Adipocyte (in vitro differentiated cells): ENCODE measurements at regions not wholly inside any gene's neighbourhood (a gene's known extent, or its start where the extent isn't known, plus 50 kb on each side); places are given as distances from the start of the nearest gene placed in this dataset.
"Not testable (repeated sequence)": the region's sequence is repeated elsewhere in the genome, so short reads cannot be mapped to it uniquely, and the experiment has no call there.

Experiments used
- DNase-seq: peaks from one replicate; pipeline ENCODE4 v3.0.0-alpha.2; 2015; ENCODE audit warnings: low read depth
- H3K27me3 ChIP-seq: replicated peaks from 2 replicates; pipeline ENCODE4 v1.7.0; 2013; ENCODE audit warnings: mild to moderate bottlenecking, low read length, moderate library complexity; ENCODE audit not compliant: control insufficient read depth, insufficient read depth
- H3K36me3 ChIP-seq: 2 replicates; pipeline ENCODE4 v1.7.0; 2013; ENCODE audit warnings: low read length, mild to moderate bottlenecking, moderate library complexity; ENCODE audit not compliant: control insufficient read depth, insufficient read depth, severe bottlenecking
- H3K4me1 ChIP-seq: 2 replicates; pipeline ENCODE4 v1.7.0; 2013; ENCODE audit warnings: mild to moderate bottlenecking, low read length, moderate library complexity; ENCODE audit not compliant: control insufficient read depth, insufficient read depth
- H3K4me3 ChIP-seq: 2 replicates; pipeline ENCODE4 v1.7.0; 2013; ENCODE audit warnings: mild to moderate bottlenecking, low read length, moderate library complexity
- H3K9ac ChIP-seq: 2 replicates; pipeline ENCODE4 v1.7.0; 2013; ENCODE audit warnings: mild to moderate bottlenecking, low read length, moderate library complexity
- H3K9me3 ChIP-seq: 2 replicates; pipeline ENCODE4 v1.7.0; 2013; ENCODE audit warnings: mild to moderate bottlenecking, low read length, moderate library complexity; ENCODE audit not compliant: control insufficient read depth

GRCh38 chr13:84812789-84813188 lies 930.5 kb upstream of the SLITRK1 start:
- no peak overlapping the region for H3K4me3 ChIP-seq
- no peaks in the 10 kb centered on the region for H3K4me1 ChIP-seq
- no peaks in the 10 kb centered on the region for H3K27me3 ChIP-seq
- no peaks in the 10 kb centered on the region for H3K36me3 ChIP-seq
- H3K9ac ChIP-seq = no peak overlapping the region
- H3K9me3 ChIP-seq = peaks cover 8% of the 10 kb centered on the region
- DNase-seq = no peak

- H3K36me3 ChIP-seq = no peaks in the 10 kb centered on the region
- H3K4me1 ChIP-seq = no peaks in the 10 kb centered on the region
- no peak for DNase-seq
- H3K27me3 ChIP-seq = no peaks in the 10 kb centered on the region
- H3K4me3 ChIP-seq = no peak overlapping the region
- peaks cover under 1% of the 10 kb centered on the region for H3K9me3 ChIP-seq
- H3K9ac ChIP-seq = no peak overlapping the region
These were observed 929.8 kb upstream of the SLITRK1 start for GRCh38 chr13:84812078-84812477.

- Histone ChIP-seq H3K4me1 (no peaks in the 10 kb centered on the region), H3K36me3 (no peaks in the 10 kb centered on the region), H3K4me3 (no peak overlapping the region), H3K27me3 (no peaks in the 10 kb centered on the region), H3K9ac (no peak overlapping the region), H3K9me3 (no peaks in the 10 kb centered on the region)
- peak; percentile 72 for DNase-seq
These were observed 928.5 kb upstream of the SLITRK1 start for GRCh38 chr13:84810781-84811180.

GRCh38 chr13:84802073-84802472 lies 919.8 kb upstream of the SLITRK1 start:
- Histone ChIP-seq H3K4me1 (no peaks in the 10 kb centered on the region), H3K9ac (no peak overlapping the region), H3K4me3 (no peak overlapping the region), H3K36me3 (no peaks in the 10 kb centered on the region), H3K27me3 (no peaks in the 10 kb centered on the region), H3K9me3 (peaks cover 3% of the 10 kb centered on the region)
- DNase-seq = no peak

- H3K9me3 ChIP-seq = peaks cover 2% of the 10 kb centered on the region
- no peak for DNase-seq
- H3K9ac ChIP-seq = no peak overlapping the region
- no peaks in the 10 kb centered on the region for H3K36me3 ChIP-seq
- H3K27me3 ChIP-seq = no peaks in the 10 kb centered on the region
- H3K4me3 ChIP-seq = no peak overlapping the region
- no peaks in the 10 kb centered on the region for H3K4me1 ChIP-seq
These were observed 902.3 kb upstream of the SLITRK1 start for GRCh38 chr13:84784443-84785153.

DNA sequence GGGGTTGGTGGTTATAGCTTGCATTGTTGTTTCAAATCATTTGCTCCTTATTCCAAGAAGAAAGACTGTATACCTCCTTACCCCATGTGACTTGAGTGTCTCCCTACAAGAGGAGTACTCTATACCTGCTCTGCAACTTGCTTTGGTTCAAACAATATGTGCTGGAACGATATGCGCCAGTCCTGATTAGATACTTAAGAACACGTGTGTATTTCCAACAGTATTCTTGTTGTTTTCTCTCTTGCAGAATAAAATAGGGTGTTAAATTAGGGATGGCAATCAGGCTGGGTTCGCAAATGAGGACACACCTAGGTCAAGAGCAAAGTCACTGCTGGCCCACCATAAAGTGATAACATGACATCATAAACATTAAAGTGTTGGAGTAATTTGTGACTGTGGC lies 895.0 kb upstream of the SLITRK1 start:
- Histone ChIP-seq H3K9ac (no peak overlapping the region), H3K9me3 (no peaks in the 10 kb centered on the region), H3K4me1 (no peaks in the 10 kb centered on the region), H3K27me3 (no peaks in the 10 kb centered on the region), H3K36me3 (no peaks in the 10 kb centered on the region), H3K4me3 (no peak overlapping the region)
- no peak for DNase-seq

GRCh38 chr13:84776593-84776992 lies 894.3 kb upstream of the SLITRK1 start:
- H3K9ac ChIP-seq = no peak overlapping the region
- no peak for DNase-seq
- H3K27me3 ChIP-seq = no peaks in the 10 kb centered on the region
- H3K36me3 ChIP-seq = no peaks in the 10 kb centered on the region
- H3K4me3 ChIP-seq = no peak overlapping the region
- no peaks in the 10 kb centered on the region for H3K4me1 ChIP-seq
- H3K9me3 ChIP-seq = no peaks in the 10 kb centered on the region

DNA sequence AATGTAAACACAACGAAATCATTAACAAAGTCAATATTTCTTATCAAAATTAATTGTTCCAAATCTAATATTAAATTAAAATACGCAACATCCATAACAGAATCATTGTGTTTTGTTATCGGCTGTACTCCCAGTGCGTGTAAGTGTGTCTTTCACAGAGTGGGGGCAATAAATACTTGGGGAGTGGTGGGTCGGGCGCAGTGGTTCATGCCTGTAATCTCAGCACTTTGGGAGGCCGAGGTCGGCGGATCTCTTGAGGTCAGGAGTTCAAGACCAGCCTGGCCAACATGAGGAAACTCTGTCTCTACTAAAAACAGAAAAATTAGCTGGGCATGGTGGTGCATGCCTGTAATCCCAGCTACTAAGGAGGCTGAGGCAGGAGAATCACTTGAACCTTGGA lies 893.6 kb upstream of the SLITRK1 start:
- not testable (repeated sequence) for H3K9me3 ChIP-seq, H3K4me3 ChIP-seq, H3K4me1 ChIP-seq, H3K9ac ChIP-seq, H3K36me3 ChIP-seq, DNase-seq, H3K27me3 ChIP-seq

DNA sequence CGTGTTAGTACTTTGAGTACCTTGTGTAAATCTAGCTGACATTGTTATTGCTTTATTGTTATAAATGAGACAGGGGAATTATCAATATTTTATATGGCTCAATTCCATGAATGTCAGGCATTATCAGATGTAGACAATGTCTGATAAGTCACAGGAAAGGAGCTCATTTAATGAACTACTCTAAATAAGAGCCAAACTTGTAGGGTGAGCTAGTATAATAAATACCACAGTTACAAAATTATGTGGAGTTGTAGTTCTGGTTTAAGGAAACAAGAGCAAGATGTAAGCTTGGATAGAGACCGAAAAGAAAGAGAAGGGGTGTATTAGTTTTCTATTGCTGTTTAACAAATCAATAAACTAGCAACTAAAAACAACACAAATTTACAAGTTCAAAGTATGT lies 891.8 kb upstream of the SLITRK1 start:
- Histone ChIP-seq H3K36me3 (no peaks in the 10 kb centered on the region), H3K9me3 (no peaks in the 10 kb centered on the region), H3K4me1 (no peaks in the 10 kb centered on the region), H3K4me3 (no peak overlapping the region), H3K27me3 (no peaks in the 10 kb centered on the region), H3K9ac (no peak overlapping the region)
- DNase-seq = no peak

GRCh38 chr13:84760956-84761355 lies 878.7 kb upstream of the SLITRK1 start:
- Histone ChIP-seq H3K36me3 (no peaks in the 10 kb centered on the region), H3K9me3 (no peaks in the 10 kb centered on the region), H3K27me3 (no peaks in the 10 kb centered on the region), H3K4me3 (no peak overlapping the region), H3K4me1 (no peaks in the 10 kb centered on the region), H3K9ac (no peak overlapping the region)
- DNase-seq = no peak

GRCh38 chr13:84749126-84749525 lies 866.9 kb upstream of the SLITRK1 start:
- H3K27me3 ChIP-seq = no peaks in the 10 kb centered on the region
- no peaks in the 10 kb centered on the region for H3K9me3 ChIP-seq
- no peaks in the 10 kb centered on the region for H3K4me1 ChIP-seq
- no peak overlapping the region for H3K9ac ChIP-seq
- H3K4me3 ChIP-seq = no peak overlapping the region
- H3K36me3 ChIP-seq = no peaks in the 10 kb centered on the region
- DNase-seq = no peak

DNA sequence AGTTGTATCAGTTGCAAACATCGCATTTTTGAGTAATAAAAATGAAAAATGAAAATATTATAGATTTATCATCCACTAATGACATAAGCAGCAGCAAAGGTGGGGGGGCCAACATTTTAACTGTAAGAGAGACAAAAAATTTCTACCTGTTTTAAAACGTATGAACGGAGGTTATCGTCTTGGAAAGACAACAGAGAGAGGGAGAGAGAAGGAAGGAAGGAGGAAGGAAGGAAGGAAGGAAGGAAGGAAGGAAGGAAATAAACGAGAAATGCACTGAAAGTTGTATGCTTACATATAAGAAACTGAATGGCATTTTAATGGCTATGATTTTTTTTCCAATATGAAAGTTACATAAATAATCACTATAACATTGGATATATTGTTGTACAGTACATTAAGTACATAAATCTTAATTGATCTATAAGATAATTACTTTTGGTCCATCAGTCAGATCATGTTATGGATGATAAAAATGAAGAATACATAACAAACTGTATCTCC lies 862.8 kb upstream of the SLITRK1 start:
- H3K27me3 ChIP-seq = no peaks in the 10 kb centered on the region
- H3K36me3 ChIP-seq = no peaks in the 10 kb centered on the region
- DNase-seq = no peak
- no peaks in the 10 kb centered on the region for H3K9me3 ChIP-seq
- H3K9ac ChIP-seq = no peak overlapping the region
- no peaks in the 10 kb centered on the region for H3K4me1 ChIP-seq
- no peak overlapping the region for H3K4me3 ChIP-seq
